ENCODE measurements at regions not wholly inside any gene's neighbourhood (a gene's known extent, or its start where the extent isn't known, plus 50 kb on each side); places are given as distances from the start of the nearest gene placed in this dataset.

DNA sequence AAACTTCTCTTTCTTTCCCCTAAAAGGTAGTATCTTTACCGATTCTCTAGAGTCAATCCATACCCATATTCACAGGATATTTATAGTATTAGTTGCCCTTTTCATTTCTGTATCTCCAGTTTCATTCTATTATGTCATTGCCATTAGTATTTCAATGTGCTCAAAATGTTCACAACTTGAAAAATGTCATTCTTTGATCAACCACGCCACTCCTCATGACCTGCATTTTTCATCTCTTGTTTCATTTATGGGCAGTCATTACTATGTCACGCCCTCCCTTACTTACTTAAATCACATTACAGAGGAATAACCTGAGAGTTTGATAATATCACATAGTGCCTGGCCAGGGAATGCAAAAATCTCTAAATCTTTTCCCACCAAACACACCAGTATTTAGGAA, 427.3 kb upstream of the GJE1 start:
- no peaks in the 10 kb centered on the region for H3K36me3 Mint-ChIP-seq (ENCODE audit: low read depth)
- no peaks in the 10 kb centered on the region for H3K9me3 Mint-ChIP-seq
- DNase-seq = no peak
- no peak overlapping the region for H3K4me3 Mint-ChIP-seq
- CTCF ChIA-PET = no interaction called here
- H3K27me3 Mint-ChIP-seq = no peaks in the 10 kb centered on the region
- POLR2A ChIA-PET = no interaction called here
- no peaks in the 10 kb centered on the region for H3K4me1 Mint-ChIP-seq
- no peak overlapping the region for H3K27ac Mint-ChIP-seq

- Mint-ChIP-seq H3K9me3 (no peaks in the 10 kb centered on the region), H3K4me3 (no peak overlapping the region), H3K36me3 (ENCODE audit: low read depth) (no peaks in the 10 kb centered on the region), H3K4me1 (no peaks in the 10 kb centered on the region), H3K27me3 (no peaks in the 10 kb centered on the region), H3K27ac (no peak overlapping the region)
- ChIA-PET CTCF (no interaction called here), POLR2A (no interaction called here)
- DNase-seq = no peak
Measured at GRCh38 chr6:141704151-141704550, 428.6 kb upstream of the GJE1 start.

GRCh38 chr6:141701732-141702131, 431.0 kb upstream of the GJE1 start:
- ChIA-PET POLR2A (no interaction called here), CTCF (no interaction called here)
- H3K27ac Mint-ChIP-seq = no peak overlapping the region
- no peaks in the 10 kb centered on the region for H3K4me1 Mint-ChIP-seq
- no peak overlapping the region for H3K4me3 Mint-ChIP-seq
- H3K36me3 Mint-ChIP-seq (ENCODE audit: low read depth) = no peaks in the 10 kb centered on the region
- H3K9me3 Mint-ChIP-seq = no peaks in the 10 kb centered on the region
- no peaks in the 10 kb centered on the region for H3K27me3 Mint-ChIP-seq
- no peak for DNase-seq

DNA sequence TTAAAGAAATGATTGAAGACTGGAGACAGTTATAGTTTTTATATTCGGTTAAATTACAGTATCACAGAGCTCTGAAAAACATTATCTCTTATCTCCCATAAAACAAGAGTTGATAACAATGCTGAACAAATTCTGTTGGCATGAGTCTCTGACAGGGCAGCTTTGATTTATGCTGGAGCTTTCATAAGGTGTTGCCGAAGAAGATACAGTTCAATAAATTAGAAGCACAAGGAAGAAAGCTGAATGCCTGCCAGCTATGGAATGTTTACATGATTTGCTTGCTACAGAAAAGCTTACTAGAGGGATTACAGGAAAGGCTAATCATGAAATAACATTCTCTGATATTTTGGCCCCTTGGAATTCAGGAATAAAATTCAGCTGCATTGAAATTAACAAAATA, 431.9 kb upstream of the GJE1 start:
- CTCF ChIA-PET = no interaction called here
- H3K36me3 Mint-ChIP-seq (ENCODE audit: low read depth) = no peaks in the 10 kb centered on the region

DNA sequence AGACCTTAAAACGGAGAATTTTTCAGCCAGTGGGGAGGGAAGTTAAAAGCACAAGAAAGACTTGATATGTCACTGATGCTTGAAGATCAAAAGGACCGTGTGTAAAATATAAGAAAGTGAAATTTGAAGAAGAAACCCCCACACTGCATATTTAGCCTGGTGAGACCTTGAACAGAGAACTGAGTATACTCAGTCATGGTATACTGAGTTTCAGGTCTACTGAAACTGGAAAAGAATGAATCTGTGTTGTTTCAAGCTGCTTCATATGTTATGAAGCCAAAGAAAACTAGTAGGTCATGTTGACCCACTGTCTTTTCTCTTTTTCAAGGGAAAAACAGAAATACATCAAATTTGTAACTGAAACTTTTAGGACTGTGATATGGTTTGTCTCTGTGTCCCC, 443.8 kb upstream of the GJE1 start:
- Mint-ChIP-seq H3K4me3 (no peak overlapping the region), H3K36me3 (ENCODE audit: low read depth) (no peaks in the 10 kb centered on the region), H3K27ac (no peak overlapping the region), H3K9me3 (no peaks in the 10 kb centered on the region), H3K27me3 (no peaks in the 10 kb centered on the region), H3K4me1 (no peaks in the 10 kb centered on the region)
- CTCF ChIA-PET = no interaction called here
- POLR2A ChIA-PET = no interaction called here
- DNase-seq = no peak

More for the DNA sequence above, 431.9 kb upstream of the GJE1 start:
- Mint-ChIP-seq H3K9me3 (no peaks in the 10 kb centered on the region), H3K4me3 (no peak overlapping the region), H3K4me1 (no peaks in the 10 kb centered on the region), H3K27me3 (no peaks in the 10 kb centered on the region), H3K27ac (no peak overlapping the region)
- no peak for DNase-seq
- POLR2A ChIA-PET = no interaction called here

DNA sequence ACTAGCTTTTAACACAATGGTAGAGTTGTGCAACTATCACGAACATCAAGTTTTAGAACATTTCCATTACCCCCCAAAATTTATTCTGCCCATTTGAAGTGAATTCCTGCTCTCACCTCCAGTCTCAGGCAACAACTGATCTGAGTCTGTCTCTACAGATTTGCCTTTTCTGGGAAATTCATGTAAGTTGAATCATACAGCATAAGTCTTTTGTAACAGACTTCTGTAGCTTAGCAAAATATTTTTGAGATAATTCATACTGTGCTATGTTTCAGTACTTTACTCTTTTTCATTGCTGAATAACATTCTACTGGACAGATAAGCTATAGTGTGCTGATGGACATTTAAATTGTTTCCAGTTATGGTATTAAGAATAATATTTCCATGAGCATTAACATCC, 447.3 kb upstream of the GJE1 start:
- no peak overlapping the region for H3K4me3 Mint-ChIP-seq
- CTCF ChIA-PET = interaction anchor here (0.6 kb wide), 1 partner anchor 17 kb away, joined by 3 read pairs; no protein-coding TSS in a partner anchor
- H3K9me3 Mint-ChIP-seq = no peaks in the 10 kb centered on the region
- POLR2A ChIA-PET = no interaction called here
- no peaks in the 10 kb centered on the region for H3K27me3 Mint-ChIP-seq
- H3K27ac Mint-ChIP-seq = no peak overlapping the region
- no peaks in the 10 kb centered on the region for H3K4me1 Mint-ChIP-seq
- no peak for DNase-seq
- no peaks in the 10 kb centered on the region for H3K36me3 Mint-ChIP-seq (ENCODE audit: low read depth)

DNA sequence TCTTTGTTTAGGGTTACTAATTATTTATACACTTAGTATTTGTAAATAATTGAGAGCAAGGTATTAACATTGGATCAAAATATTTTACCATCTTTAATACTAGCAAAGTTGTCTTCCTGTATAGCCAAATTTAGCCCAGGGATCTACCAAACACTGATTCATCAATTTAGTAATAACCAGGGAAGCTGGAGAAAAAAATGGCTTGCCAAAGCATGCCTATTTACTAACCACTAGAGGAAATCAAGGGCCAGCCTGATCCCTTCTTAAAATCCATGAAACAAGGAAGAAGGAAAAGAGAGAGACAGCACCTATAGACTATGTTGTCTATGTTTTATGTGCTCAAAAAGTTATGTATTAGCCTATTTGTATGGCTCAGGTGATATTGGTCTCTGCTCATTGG, 450.3 kb upstream of the GJE1 start:
- POLR2A ChIA-PET = no interaction called here
- CTCF ChIA-PET = no interaction called here
- no peak for DNase-seq

DNA sequence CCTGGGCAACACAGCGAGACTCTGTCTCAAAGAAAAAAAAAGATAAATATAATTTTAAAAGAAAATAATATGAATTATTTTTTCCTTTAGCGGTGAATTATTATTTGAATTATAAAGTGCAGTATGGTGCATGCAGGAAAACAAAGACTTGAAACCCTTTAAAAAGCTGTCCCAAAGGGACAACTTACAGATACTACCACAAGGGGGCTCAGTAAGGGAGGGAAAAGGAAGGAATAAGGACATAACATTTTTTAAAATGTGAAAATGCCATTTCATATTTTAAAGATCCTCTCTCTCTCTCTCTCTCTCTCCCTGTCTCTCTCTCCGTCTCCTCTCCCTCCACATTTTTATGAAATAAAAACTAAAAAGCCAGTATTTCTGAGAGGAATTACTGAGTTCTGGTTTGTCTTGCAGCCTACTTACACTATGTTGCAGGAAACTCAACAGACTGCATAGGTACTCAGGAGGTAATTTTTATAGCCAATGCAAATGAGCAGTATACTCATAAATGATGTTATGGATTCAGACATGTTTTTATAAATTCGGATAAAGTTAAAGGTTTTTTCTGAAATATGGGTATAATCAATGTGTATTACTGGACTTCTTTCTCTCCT, 455.0 kb upstream of the GJE1 start:
- CTCF ChIA-PET = no interaction called here
- Mint-ChIP-seq H3K27ac (no peak overlapping the region), H3K4me3 (no peak overlapping the region), H3K4me1 (no peaks in the 10 kb centered on the region), H3K9me3 (no peaks in the 10 kb centered on the region), H3K36me3 (ENCODE audit: low read depth) (no peaks in the 10 kb centered on the region), H3K27me3 (no peaks in the 10 kb centered on the region)
- POLR2A ChIA-PET = no interaction called here
- peak; percentile 10 for DNase-seq

More for the DNA sequence above, 450.3 kb upstream of the GJE1 start:
- Mint-ChIP-seq H3K27ac (no peak overlapping the region), H3K27me3 (no peaks in the 10 kb centered on the region), H3K9me3 (no peaks in the 10 kb centered on the region), H3K4me1 (no peaks in the 10 kb centered on the region), H3K36me3 (ENCODE audit: low read depth) (no peaks in the 10 kb centered on the region), H3K4me3 (no peak overlapping the region)

DNA sequence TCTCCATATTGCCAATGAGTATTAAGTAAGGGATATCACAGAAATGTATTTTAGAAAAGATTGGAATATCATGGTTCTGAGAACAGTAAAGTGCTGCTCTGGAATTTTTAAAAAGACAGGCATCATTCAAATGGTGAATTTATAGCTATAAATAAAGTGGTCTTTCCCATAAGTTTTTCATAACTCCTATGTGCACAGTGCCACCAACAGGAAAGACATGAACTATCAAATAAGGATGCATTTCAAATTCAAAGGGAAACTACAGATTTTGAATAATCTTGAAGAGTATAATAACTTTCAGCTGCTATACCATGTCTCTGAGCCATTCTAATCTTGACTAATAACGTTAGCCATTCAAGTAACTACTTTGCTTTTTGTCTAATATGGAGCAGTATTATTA, 456.8 kb upstream of the GJE1 start:
- Mint-ChIP-seq H3K27ac (no peak overlapping the region), H3K4me3 (no peak overlapping the region), H3K27me3 (no peaks in the 10 kb centered on the region), H3K9me3 (no peaks in the 10 kb centered on the region), H3K36me3 (ENCODE audit: low read depth) (no peaks in the 10 kb centered on the region), H3K4me1 (no peaks in the 10 kb centered on the region)
- no peak for DNase-seq
- POLR2A ChIA-PET = no interaction called here
- CTCF ChIA-PET = no interaction called here

GRCh38 chr6:141669141-141669540, 463.6 kb upstream of the GJE1 start:
- POLR2A ChIA-PET = no interaction called here
- Mint-ChIP-seq H3K27ac (no peak overlapping the region), H3K4me3 (no peak overlapping the region), H3K9me3 (no peaks in the 10 kb centered on the region), H3K4me1 (no peaks in the 10 kb centered on the region), H3K27me3 (no peaks in the 10 kb centered on the region), H3K36me3 (ENCODE audit: low read depth) (no peaks in the 10 kb centered on the region)
- CTCF ChIA-PET = no interaction called here
- DNase-seq = no peak

- Mint-ChIP-seq H3K27ac (no peak overlapping the region), H3K27me3 (no peaks in the 10 kb centered on the region), H3K36me3 (ENCODE audit: low read depth) (no peaks in the 10 kb centered on the region), H3K9me3 (no peaks in the 10 kb centered on the region), H3K4me3 (no peak overlapping the region), H3K4me1 (no peaks in the 10 kb centered on the region)
- ChIA-PET CTCF (interaction anchor here (0.5 kb wide), 1 partner anchor 17 kb away, joined by 3 read pairs; no protein-coding TSS in a partner anchor), POLR2A (no interaction called here)
- no peak for DNase-seq
Measured at GRCh38 chr6:141667580-141668309, 465.0 kb upstream of the GJE1 start.

DNA sequence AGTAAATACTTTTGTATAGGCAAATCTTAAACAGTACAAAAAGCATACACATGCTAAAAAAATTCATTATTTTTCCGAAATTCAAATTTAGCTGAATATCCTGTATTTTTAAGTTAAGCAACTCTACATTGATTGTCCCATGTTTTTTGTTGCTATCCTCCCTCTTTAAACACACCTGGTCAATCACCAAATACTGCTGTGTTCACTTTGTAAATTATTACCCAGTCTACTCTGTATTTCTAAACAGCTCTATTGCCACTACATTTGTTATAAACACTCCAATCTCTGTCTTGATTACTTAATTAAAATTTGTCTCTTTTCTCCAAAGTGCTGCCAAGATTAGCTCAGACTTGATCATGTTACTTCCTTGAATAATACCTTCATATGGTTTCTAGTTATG, 466.5 kb upstream of the GJE1 start:
- Mint-ChIP-seq H3K27ac (no peak overlapping the region), H3K27me3 (no peaks in the 10 kb centered on the region), H3K4me3 (no peak overlapping the region), H3K4me1 (no peaks in the 10 kb centered on the region), H3K9me3 (no peaks in the 10 kb centered on the region), H3K36me3 (ENCODE audit: low read depth) (no peaks in the 10 kb centered on the region)
- DNase-seq = no peak
- ChIA-PET POLR2A (no interaction called here), CTCF (no interaction called here)

GRCh38 chr6:141664744-141665143, 468.0 kb upstream of the GJE1 start:
- no peak overlapping the region for H3K4me3 Mint-ChIP-seq
- no peaks in the 10 kb centered on the region for H3K27me3 Mint-ChIP-seq
- no peaks in the 10 kb centered on the region for H3K9me3 Mint-ChIP-seq
- no peaks in the 10 kb centered on the region for H3K36me3 Mint-ChIP-seq (ENCODE audit: low read depth)
- no peak overlapping the region for H3K27ac Mint-ChIP-seq
- no peak for DNase-seq
- POLR2A ChIA-PET = no interaction called here
- CTCF ChIA-PET = no interaction called here
- no peaks in the 10 kb centered on the region for H3K4me1 Mint-ChIP-seq

DNA sequence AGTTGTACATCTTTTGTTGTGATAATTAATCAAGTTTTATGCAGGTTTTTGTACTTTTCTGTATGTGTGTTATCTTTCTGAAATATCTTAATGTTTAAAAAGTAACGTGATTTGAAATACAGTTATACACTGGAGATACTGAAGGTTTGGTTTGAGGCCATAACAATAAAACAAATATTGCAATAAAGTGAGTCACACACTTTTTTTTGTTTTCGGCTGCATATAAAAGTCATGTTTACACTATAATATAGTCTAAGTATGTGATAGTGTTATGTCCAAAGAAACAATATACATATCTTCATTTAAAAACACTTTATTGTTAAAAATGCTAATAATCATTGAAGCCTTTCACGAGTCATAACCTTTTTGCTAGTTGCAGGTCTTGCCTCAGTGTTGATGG, 473.1 kb upstream of the GJE1 start:
- no peak for DNase-seq
- POLR2A ChIA-PET = no interaction called here
- H3K9me3 Mint-ChIP-seq = no peaks in the 10 kb centered on the region
- H3K4me3 Mint-ChIP-seq = no peak overlapping the region
- no peaks in the 10 kb centered on the region for H3K36me3 Mint-ChIP-seq (ENCODE audit: low read depth)
- H3K4me1 Mint-ChIP-seq = no peaks in the 10 kb centered on the region
- H3K27me3 Mint-ChIP-seq = no peaks in the 10 kb centered on the region
- CTCF ChIA-PET = interaction anchor here (0.6 kb wide), 1 partner anchor 1560 kb away, joined by 3 read pairs; no protein-coding TSS in a partner anchor
- H3K27ac Mint-ChIP-seq = no peak overlapping the region

Data from activated CD4-positive, alpha-beta T cell treated with anti-CD3 and anti-CD28 coated beads, Interleukin-2, amount 10 ng/mL, durations not matched to agents 7 days and 5 days (primary cell).